H1 (cell line): ENCODE measurements at regions not wholly inside any gene's neighbourhood (a gene's known extent, or its start where the extent isn't known, plus 50 kb on each side); places are given as distances from the start of the nearest gene placed in this dataset.

Experiments used
- CTCF ChIA-PET: fragments of 300-600 bp; sonication (Branson Sonifier 250); formaldehyde crosslinking; loops from one replicate; lab custom pipeline; 2021; ENCODE audit not compliant: partially characterized antibody; lab: Charles Lee
- POLR2A ChIA-PET: fragments of 300-600 bp; sonication (Branson Sonifier 250); formaldehyde crosslinking; loops from one replicate; lab custom pipeline; 2021; ENCODE audit warnings: inconsistent platforms; ENCODE audit not compliant: partially characterized antibody; lab: Charles Lee
- DNase-seq, 2 experiments: peaks; one replicate each; pipeline versions ENCODE4 v3.0.0 to v3.0.0-alpha.2; 2010 to 2022; ENCODE audit warnings: low spot score in 2 of 2, low read depth in 1 of 2, mixed read lengths in 1 of 2
- FAIRE-seq: peaks from 2 replicates; lab custom pipeline; 2011; peaks lifted over from hg19 to GRCh38; lab: Jason Lieb, UNC
- H2AFZ ChIP-seq: 2 replicates; pipeline ENCODE4 v1.8.1; 2012; ENCODE audit warnings: low read length, inconsistent platforms
- H2AK5ac ChIP-seq: 2 replicates; pipeline ENCODE4 v1.6.1; 2013; ENCODE audit warnings: low read depth, low read length
- H2BK120ac ChIP-seq: replicated peaks from 2 replicates; pipeline ENCODE3; 2013; ENCODE audit warnings: low read depth, low read length, inconsistent platforms
- H2BK12ac ChIP-seq: 2 replicates; pipeline ENCODE4 v1.6.1; 2013; ENCODE audit warnings: low read depth, low read length
- H2BK15ac ChIP-seq: 2 replicates; pipeline ENCODE4 v1.6.1; 2013; ENCODE audit warnings: low read length
- H2BK20ac ChIP-seq: 2 replicates; pipeline ENCODE4 v1.6.1; 2013; ENCODE audit warnings: low read length
- H2BK5ac ChIP-seq: 2 replicates; pipeline ENCODE4 v1.6.1; 2013; ENCODE audit warnings: low read depth, low read length
- H3K14ac ChIP-seq: 2 replicates; pipeline ENCODE4 v1.6.1; 2013; ENCODE audit warnings: inconsistent platforms; ENCODE audit not compliant: insufficient read length
- H3K18ac ChIP-seq: 2 replicates; pipeline ENCODE4 v1.6.1; 2013; ENCODE audit warnings: low read length; ENCODE audit errors: extremely low read depth
- H3K23ac ChIP-seq: 2 replicates; pipeline ENCODE4 v1.6.1; 2013; ENCODE audit warnings: inconsistent platforms; ENCODE audit not compliant: insufficient read length
- H3K23me2 ChIP-seq: 2 replicates; pipeline ENCODE4 v1.6.1; 2013; ENCODE audit warnings: low read depth, low read length
- H3K27ac ChIP-seq: 2 replicates; pipeline ENCODE4 v1.6.1; 2011; ENCODE audit warnings: low read depth, low read length, inconsistent platforms
- H3K27me3 ChIP-seq, 4 experiments: replicated peaks in 1 of 4; 1 replicate in 1 of 4; 2 replicates in 3 of 4; pipeline versions ENCODE4 v1.6.1 to v1.8.1; 2011 to 2013; ENCODE audit warnings: low read length in 3 of 4, mild to moderate bottlenecking in 3 of 4, inconsistent platforms in 2 of 4, mixed read lengths in 2 of 4, moderate library complexity in 1 of 4; ENCODE audit not compliant: control insufficient read depth in 3 of 4, insufficient read depth in 3 of 4; ENCODE audit errors: extremely low read depth in 1 of 4
- H3K36me3 ChIP-seq, 4 experiments: 2 replicates each; pipeline versions ENCODE4 v1.6.1 to v1.8.1; 2011 to 2013; ENCODE audit warnings: mild to moderate bottlenecking in 4 of 4, low read length in 3 of 4, moderate library complexity in 2 of 4, control low read depth in 1 of 4, inconsistent platforms in 1 of 4; ENCODE audit not compliant: insufficient read depth in 4 of 4, control insufficient read depth in 2 of 4
- H3K4ac ChIP-seq: replicated peaks from 2 replicates; pipeline ENCODE3; 2013; ENCODE audit warnings: low read length, low read depth, mixed read lengths, inconsistent platforms; ENCODE audit not compliant: insufficient read length
- H3K4me1 ChIP-seq, 4 experiments: replicated peaks in 1 of 4; 1 replicate in 1 of 4; 2 replicates in 3 of 4; pipeline versions ENCODE4 v1.6.1 to v1.8.1; 2011 to 2013; ENCODE audit warnings: low read length in 3 of 4, inconsistent platforms in 2 of 4, mixed read lengths in 1 of 4; ENCODE audit not compliant: insufficient read depth in 4 of 4, control insufficient read depth in 3 of 4
- H3K4me2 ChIP-seq, 2 experiments: 2 replicates each; pipeline versions ENCODE4 v1.6.1 to v1.8.1; 2011 to 2013; ENCODE audit warnings: low read depth in 2 of 2, low read length in 2 of 2, control low read depth in 1 of 2, inconsistent platforms in 1 of 2, mild to moderate bottlenecking in 1 of 2; ENCODE audit not compliant: insufficient read depth in 1 of 2
- H3K4me3 ChIP-seq, 4 experiments: fragments of 200-600, 300-600 bp in 1 of 4; sonication (generic), shearing (Covaris generic), sonication (Bioruptor Twin) in 1 of 4; 2 replicates each; pipeline versions ENCODE4 v1.5.1 to v1.8.1; 2011 to 2016; ENCODE audit warnings: low read length in 4 of 4, low read depth in 3 of 4, control low read depth in 2 of 4, inconsistent platforms in 2 of 4, mild to moderate bottlenecking in 2 of 4, mixed read lengths in 1 of 4, moderate library complexity in 1 of 4; ENCODE audit not compliant: insufficient read depth in 2 of 4; ENCODE audit errors: extremely low read depth in 1 of 4
- H3K56ac ChIP-seq: replicated peaks from 2 replicates; pipeline ENCODE3; 2013; ENCODE audit warnings: low read depth, mild to moderate bottlenecking, mixed read lengths, low read length, inconsistent platforms; ENCODE audit not compliant: insufficient read length
- H3K79me1 ChIP-seq: 2 replicates; pipeline ENCODE4 v1.6.1; 2013; ENCODE audit warnings: low read depth, low read length, control low read depth
- H3K79me2 ChIP-seq, 2 experiments: 2 replicates each; pipeline versions ENCODE4 v1.6.1 to v1.8.1; 2012 to 2013; ENCODE audit warnings: low read length in 2 of 2, mild to moderate bottlenecking in 2 of 2, inconsistent platforms in 1 of 2; ENCODE audit not compliant: insufficient read depth in 2 of 2, control insufficient read depth in 1 of 2
- H3K9ac ChIP-seq, 4 experiments: replicated peaks in 1 of 4; 1 replicate in 1 of 4; 2 replicates in 3 of 4; pipeline versions ENCODE4 v1.6.1 to v1.8.1; 2011 to 2013; ENCODE audit warnings: low read depth in 3 of 4, low read length in 3 of 4, control low read depth in 2 of 4, mild to moderate bottlenecking in 2 of 4, moderate library complexity in 2 of 4, inconsistent platforms in 1 of 4; ENCODE audit errors: extremely low read depth in 1 of 4
- H3K9me3 ChIP-seq, 2 experiments: 2 replicates each; pipeline versions ENCODE4 v1.6.1 to v1.8.1; 2012 to 2013; ENCODE audit warnings: mild to moderate bottlenecking in 2 of 2, moderate library complexity in 2 of 2, control low read depth in 1 of 2, inconsistent platforms in 1 of 2, low read depth in 1 of 2, low read length in 1 of 2, mixed read lengths in 1 of 2; ENCODE audit not compliant: insufficient read depth in 2 of 2
- H4K20me1 ChIP-seq, 2 experiments: replicated peaks in 1 of 2; 2 replicates each; pipeline versions ENCODE3 to v1.8.1; 2011 to 2013; ENCODE audit warnings: inconsistent platforms in 2 of 2, low read length in 2 of 2, mild to moderate bottlenecking in 1 of 2; ENCODE audit not compliant: insufficient read depth in 2 of 2, control insufficient read depth in 1 of 2
- H4K5ac ChIP-seq: 2 replicates; pipeline ENCODE4 v1.6.1; 2013; ENCODE audit warnings: low read length, low read depth, mixed read lengths, inconsistent platforms; ENCODE audit not compliant: insufficient read length
- H4K8ac ChIP-seq: 2 replicates; pipeline ENCODE4 v1.8.0; 2013; ENCODE audit warnings: mild to moderate bottlenecking, moderate library complexity, low read length, inconsistent platforms; ENCODE audit not compliant: insufficient read depth; ENCODE audit errors: extremely low read depth
- H4K91ac ChIP-seq: replicated peaks from 2 replicates; pipeline ENCODE3; 2013; ENCODE audit warnings: low read length, mixed read lengths, inconsistent platforms; ENCODE audit not compliant: insufficient read length
- BACH1 ChIP-seq: IDR thresholded peaks from 2 replicates; pipeline ENCODE4 v1.6.1; 2012; ENCODE audit warnings: low read length, improper control_type of control experiment
- CHD2 ChIP-seq: IDR thresholded peaks from 2 replicates; pipeline ENCODE4 v1.6.1; 2012; ENCODE audit warnings: low read length, improper control_type of control experiment
- CREB1 ChIP-seq: IDR thresholded peaks from 2 replicates; pipeline ENCODE4 v1.6.1; 2012; ENCODE audit warnings: inconsistent platforms
- HDAC6 ChIP-seq: IDR thresholded peaks from one replicate; pipeline ENCODE4 v1.7.1; 2012; ENCODE audit warnings: low read depth, mild to moderate bottlenecking, inconsistent platforms, low read length, moderate library complexity
- JUN ChIP-seq: IDR thresholded peaks from 2 replicates; pipeline ENCODE4 v1.6.1; 2011; ENCODE audit warnings: low read depth, mild to moderate bottlenecking, improper control_type of control experiment, low read length
- MAFK ChIP-seq: IDR thresholded peaks from 2 replicates; pipeline ENCODE4 v1.6.1; 2012; ENCODE audit warnings: low read depth, mild to moderate bottlenecking, improper control_type of control experiment, low read length
- MAX ChIP-seq: IDR thresholded peaks from 2 replicates; pipeline ENCODE4 v1.6.1; 2012; ENCODE audit warnings: inconsistent platforms
- NRF1 ChIP-seq: IDR thresholded peaks from 2 replicates; pipeline ENCODE4 v1.6.1; 2011; ENCODE audit warnings: mild to moderate bottlenecking, low read depth, low read length, improper control_type of control experiment
- POU5F1 ChIP-seq: IDR thresholded peaks from 2 replicates; pipeline ENCODE4 v1.6.1; 2011; ENCODE audit warnings: low read depth, mild to moderate bottlenecking, low read length, moderate library complexity
- RFX5 ChIP-seq: IDR thresholded peaks from 2 replicates; pipeline ENCODE4 v1.6.1; 2011; ENCODE audit warnings: low read depth, low read length, improper control_type of control experiment, borderline replicate concordance
- SIRT6 ChIP-seq: IDR thresholded peaks from one replicate; pipeline ENCODE4 v1.7.1; 2012; ENCODE audit warnings: low read length, inconsistent platforms
- SP2 ChIP-seq: IDR thresholded peaks from 2 replicates; pipeline ENCODE4 v1.6.1; 2012; ENCODE audit warnings: mild to moderate bottlenecking, low read length, inconsistent platforms
- SP4 ChIP-seq: IDR thresholded peaks from 2 replicates; pipeline ENCODE4 v1.6.1; 2012; ENCODE audit warnings: low read length, inconsistent platforms
- SRF ChIP-seq: IDR thresholded peaks from 2 replicates; pipeline ENCODE4 v1.6.1; 2011; ENCODE audit warnings: mild to moderate bottlenecking, low read depth, low read length, moderate library complexity
- SUZ12 ChIP-seq: fragments of 200-600 bp; sonication (generic); IDR thresholded peaks from 2 replicates; pipeline ENCODE4 v1.6.1; 2012; ENCODE audit warnings: mild to moderate bottlenecking, inconsistent platforms, low read length, moderate library complexity, mixed read lengths
- TEAD4 ChIP-seq: IDR thresholded peaks from 2 replicates; pipeline ENCODE4 v1.6.1; 2012; ENCODE audit warnings: low read depth, low read length, inconsistent platforms, mixed read lengths
- WGBS, 2 experiments: shearing (Covaris generic) in 1 of 2; methylation state at CpG; one replicate each; pipeline versions ENCODE4 v1.1.6 to v1.1.7; 2013 to 2015; ENCODE audit warnings: low lambda C conversion rate in 2 of 2, mixed read lengths in 2 of 2, inconsistent platforms in 1 of 2, low coverage in 1 of 2, missing lambda C conversion rate in 1 of 2; ENCODE audit not compliant: insufficient replicate concordance in 2 of 2, insufficient coverage in 1 of 2, insufficient read length in 1 of 2; ENCODE audit errors: extremely low coverage in 1 of 2, missing lambda C conversion rate in 1 of 2; 5-methylcytosine and 5-hydroxymethylcytosine counted together
- TF ChIP-seq, protein P1 (sequence below): IDR thresholded peaks from 2 replicates; pipeline ENCODE4 v1.6.1; 2012; ENCODE audit warnings: inconsistent platforms

DNA sequence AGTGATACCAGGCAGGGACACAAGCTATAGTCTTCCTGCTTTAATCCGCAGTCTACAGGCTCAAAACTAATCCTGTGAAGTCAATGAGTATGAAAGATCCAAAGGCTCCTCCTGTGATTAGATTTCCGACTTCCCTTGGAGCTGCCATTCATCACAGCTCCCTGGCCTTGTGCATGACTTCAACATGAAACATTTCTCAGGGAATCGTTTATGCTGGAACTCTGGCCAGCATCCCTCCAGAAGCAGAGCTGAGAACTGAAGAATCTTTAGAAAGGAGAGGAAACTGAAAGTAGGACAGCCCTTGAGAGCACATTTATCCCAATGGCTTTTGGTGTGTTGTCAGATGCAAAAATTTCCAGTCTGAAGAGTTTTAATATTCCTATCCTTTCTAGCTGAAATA, 84.3 kb upstream of the SESTD1 start:
- H3K4me1 ChIP-seq = peaks cover 0 to 3% (median 0%) of the 10 kb centered on the region in 4 experiments; a peak in 1 of 7 replicates
- H2BK120ac ChIP-seq = no peak overlapping the region
- H3K79me1 ChIP-seq = no peaks in the 10 kb centered on the region
- no peak overlapping the region for H2AFZ ChIP-seq
- H2AK5ac ChIP-seq = no peak overlapping the region
- ChIA-PET CTCF (no interaction called here), POLR2A (no interaction called here)
- H3K9me3 ChIP-seq = no peaks in the 10 kb centered on the region
- no peaks in the 10 kb centered on the region for H3K36me3 ChIP-seq
- 90% methylated on average over 3 of the region's 3 CpGs; no CpG with 5 or more reads in 1 of the 2 experiments for WGBS, 2 experiments
- H3K9ac ChIP-seq = no peak overlapping the region
- no peak overlapping the region for H2BK20ac ChIP-seq
- H3K18ac ChIP-seq = no peak overlapping the region
- H3K27ac ChIP-seq = no peak overlapping the region
- no peak overlapping the region for H2BK5ac ChIP-seq
- no peak overlapping the region for H3K4ac ChIP-seq
- no peak overlapping the region for H3K23ac ChIP-seq
- H4K5ac ChIP-seq = no peak overlapping the region
- H3K27me3 ChIP-seq = no peaks in the 10 kb centered on the region
- no peaks in the 10 kb centered on the region for H3K79me2 ChIP-seq
- H4K91ac ChIP-seq = no peak overlapping the region
- H3K4me2 ChIP-seq = no peak overlapping the region
- no peak overlapping the region for H4K8ac ChIP-seq
- H3K14ac ChIP-seq = no peak overlapping the region
- DNase-seq = no peak
- no peak overlapping the region for H3K56ac ChIP-seq
- H3K23me2 ChIP-seq = no peaks in the 10 kb centered on the region
- no peak overlapping the region for H2BK15ac ChIP-seq
- H3K4me3 ChIP-seq = no peak overlapping the region
- no peaks in the 10 kb centered on the region for H4K20me1 ChIP-seq
- H2BK12ac ChIP-seq = no peak overlapping the region
- FAIRE-seq = no peak
- TF ChIP-seq HDAC6 (no peak), SP2 (no peak), JUN (no peak), SIRT6 (no peak), SUZ12 (no peak), RFX5 (no peak), POU5F1 (no peak), SP4 (no peak), BACH1 (no peak), TEAD4 (no peak), MAX (no peak), MAFK (no peak), CHD2 (no peak), NRF1 (no peak), SRF (no peak), CREB1 (no peak)
- TF ChIP-seq, protein P1, sequence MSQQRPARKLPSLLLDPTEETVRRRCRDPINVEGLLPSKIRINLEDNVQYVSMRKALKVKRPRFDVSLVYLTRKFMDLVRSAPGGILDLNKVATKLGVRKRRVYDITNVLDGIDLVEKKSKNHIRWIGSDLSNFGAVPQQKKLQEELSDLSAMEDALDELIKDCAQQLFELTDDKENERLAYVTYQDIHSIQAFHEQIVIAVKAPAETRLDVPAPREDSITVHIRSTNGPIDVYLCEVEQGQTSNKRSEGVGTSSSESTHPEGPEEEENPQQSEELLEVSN = no peak
